PC-9 (cell line): ENCODE measurements at regions not wholly inside any gene's neighbourhood (a gene's known extent, or its start where the extent isn't known, plus 50 kb on each side); places are given as distances from the start of the nearest gene placed in this dataset.
A peak's percentile ranks its signal among the peaks of the same experiment; 100 is the strongest.

ENCODE experiments used
- BruUV-seq: library from RNA; stranded (reverse); fragments of 400-500 nt; replicated peaks from 2 replicates; lab custom pipeline; 2021; lab: Mats Ljungman, UMichigan
- CTCF ChIA-PET: fragments of 300-600 bp; sonication (Branson Sonifier 250); formaldehyde crosslinking; loops from one replicate; lab custom pipeline; 2022; ENCODE audit warnings: antibody characterized with exemption; lab: Charles Lee
- POLR2A ChIA-PET: fragments of 300-600 bp; sonication (Branson Sonifier 250); formaldehyde crosslinking; loops from one replicate; lab custom pipeline; 2022; ENCODE audit warnings: antibody characterized with exemption; ENCODE audit not compliant: unreplicated experiment; lab: Charles Lee
- DNase-seq, 2 experiments: peaks; one replicate each; pipeline versions ENCODE4 v3.0.0 to v3.0.0-alpha.2; 2015 to 2022; ENCODE audit warnings: mixed read lengths in 1 of 2
- H2AFZ ChIP-seq: fragments of 200-600 bp; sonication (generic); 2 replicates; pipeline ENCODE4 v1.8.1; 2017; ENCODE audit warnings: antibody characterized with exemption
- H3F3A ChIP-seq: fragments of 200-600 bp; sonication (generic); 2 replicates; pipeline ENCODE4 v1.8.1; 2017; ENCODE audit warnings: antibody characterized with exemption, mild to moderate bottlenecking, low read depth; ENCODE audit not compliant: insufficient read depth
- H3K27ac ChIP-seq: fragments of 200-600 bp; sonication (generic); 2 replicates; pipeline ENCODE4 v1.6.1; 2016; ENCODE audit warnings: mixed run types
- H3K27me3 ChIP-seq: fragments of 200-600 bp; sonication (generic); 2 replicates; pipeline ENCODE4 v1.6.1; 2016; ENCODE audit warnings: low read depth, mixed run types; ENCODE audit not compliant: insufficient read depth
- H3K36me3 ChIP-seq: fragments of 200-600 bp; sonication (generic); 2 replicates; pipeline ENCODE4 v1.6.1; 2016; ENCODE audit warnings: low read depth, mixed run types
- H3K4me1 ChIP-seq: fragments of 200-600 bp; sonication (generic); replicated peaks from 2 replicates; pipeline ENCODE4 v1.6.1; 2016; ENCODE audit warnings: mixed run types; ENCODE audit not compliant: insufficient read depth
- H3K4me2 ChIP-seq: fragments of 200-600 bp; sonication (generic); 2 replicates; pipeline ENCODE4 v1.6.1; 2017; ENCODE audit warnings: mixed run types
- H3K4me3 ChIP-seq: fragments of 200-600 bp; sonication (generic); 2 replicates; pipeline ENCODE4 v1.6.1; 2016; ENCODE audit warnings: mixed run types
- H3K79me2 ChIP-seq: fragments of 200-600 bp; sonication (generic); 2 replicates; pipeline ENCODE4 v1.6.1; 2017; ENCODE audit warnings: low read depth, mixed run types
- H3K9me2 ChIP-seq: fragments of 200-600 bp; sonication (generic); 2 replicates; pipeline ENCODE4 v1.8.1; 2017; ENCODE audit warnings: mild to moderate bottlenecking; ENCODE audit not compliant: insufficient read depth
- H3K9me3 ChIP-seq: fragments of 200-600 bp; sonication (generic); 2 replicates; pipeline ENCODE4 v1.8.1; 2016; ENCODE audit warnings: low read depth; ENCODE audit not compliant: insufficient read depth
- H4K20me1 ChIP-seq: fragments of 200-600 bp; sonication (generic); 2 replicates; pipeline ENCODE4 v1.8.1; 2017; ENCODE audit not compliant: insufficient read depth
- CTCF ChIP-seq: fragments of 200-600 bp; sonication (generic); conservative IDR thresholded peaks from 2 replicates; pipeline ENCODE4 v1.6.1; 2017; ENCODE audit warnings: mixed run types, antibody characterized with exemption, mild to moderate bottlenecking, moderate library complexity
- EZH2 ChIP-seq: fragments of 200-600 bp; sonication (generic); IDR thresholded peaks from 2 replicates; pipeline ENCODE4 v1.8.0; 2017; ENCODE audit warnings: antibody characterized with exemption, low read depth
- intact Hi-C: fragments of 100-400 bp; cut with micrococcal nuclease; formaldehyde crosslinking; loops from one replicate; pipeline ENCODE4 v1.10.0; 2022; ENCODE audit not compliant: unreplicated experiment

GRCh38 chr3:80355144-80355543 is 587.3 kb upstream of the ROBO1 start:
- Histone ChIP-seq H3K9me2 (no peaks in the 10 kb centered on the region), H3K79me2 (no peaks in the 10 kb centered on the region), H3K27ac (no peak overlapping the region), H3K4me3 (no peak overlapping the region), H3K4me1 (no peaks in the 10 kb centered on the region), H3F3A (no peaks in the 10 kb centered on the region), H3K27me3 (no peaks in the 10 kb centered on the region), H3K4me2 (no peak overlapping the region), H4K20me1 (no peaks in the 10 kb centered on the region), H2AFZ (peak overlapping the region; percentile 70), H3K36me3 (no peaks in the 10 kb centered on the region), H3K9me3 (no peaks in the 10 kb centered on the region)
- CTCF ChIA-PET: no interaction called here
- TF ChIP-seq CTCF (no peak), EZH2 (no peak)
- BruUV-seq: no TSS peak
- POLR2A ChIA-PET: no interaction called here
- DNase-seq: no peak
- intact Hi-C loops: no loop called here

- intact Hi-C loops: no loop called here
- Histone ChIP-seq H2AFZ (peak overlapping the region; percentile 20; the same call in 1 of the 2 replicates), H3K79me2 (no peaks in the 10 kb centered on the region), H3K9me2 (no peaks in the 10 kb centered on the region; the same call in 1 of the 2 replicates), H3K27me3 (no peaks in the 10 kb centered on the region), H3K4me2 (no peak overlapping the region), H3K36me3 (no peaks in the 10 kb centered on the region), H3K4me3 (no peak overlapping the region), H4K20me1 (no peaks in the 10 kb centered on the region), H3K9me3 (no peaks in the 10 kb centered on the region), H3K27ac (no peak overlapping the region), H3K4me1 (no peaks in the 10 kb centered on the region), H3F3A (no peaks in the 10 kb centered on the region)
- TF ChIP-seq CTCF (no peak), EZH2 (no peak)
- DNase-seq: no peak
- POLR2A ChIA-PET: no interaction called here
- no TSS peak for BruUV-seq
- CTCF ChIA-PET: no interaction called here
These were observed 583.4 kb upstream of the ROBO1 start for GRCh38 chr3:80351201-80351600.

- H4K20me1 ChIP-seq: no peaks in the 10 kb centered on the region
- no peak for DNase-seq
- no TSS peak for BruUV-seq
- no peaks in the 10 kb centered on the region for H3K4me1 ChIP-seq
- no peak overlapping the region for H2AFZ ChIP-seq
- no peaks in the 10 kb centered on the region; the same call in 1 of the 2 replicates for H3K9me2 ChIP-seq
- H3K9me3 ChIP-seq: no peaks in the 10 kb centered on the region
- H3K36me3 ChIP-seq: no peaks in the 10 kb centered on the region
- TF ChIP-seq EZH2: no peak
- TF ChIP-seq CTCF: no peak
- no peaks in the 10 kb centered on the region for H3K79me2 ChIP-seq
- ChIA-PET POLR2A (no interaction called here), CTCF (no interaction called here)
- H3K4me2 ChIP-seq: no peak overlapping the region
- no peaks in the 10 kb centered on the region for H3K27me3 ChIP-seq
- no peak overlapping the region for H3K27ac ChIP-seq
- H3K4me3 ChIP-seq: no peak overlapping the region
- no peaks in the 10 kb centered on the region for H3F3A ChIP-seq
- intact Hi-C loops: no loop called here
These were observed 583.0 kb upstream of the ROBO1 start for GRCh38 chr3:80350771-80351170.
